ENCODE measurements at regions not wholly inside any gene's neighbourhood (a gene's known extent, or its start where the extent isn't known, plus 50 kb on each side); places are given as distances from the start of the nearest gene placed in this dataset.

- Histone ChIP-seq H4K20me1 (replicated peaks; ENCODE audit: control insufficient read depth, extremely low read depth, insufficient read depth, low read length) (no peaks in the 10 kb centered on the region), H3K9me3 (replicated peaks; ENCODE audit: control insufficient read depth, insufficient read depth, low read length) (no peaks in the 10 kb centered on the region), H3K36me3 (ENCODE audit: control insufficient read depth in 2 of 2, extremely low read depth in 1 of 2, insufficient read depth in 2 of 2, low read length in 2 of 2) (no peaks in the 10 kb centered on the region), H3K9me1 (replicated peaks; ENCODE audit: control insufficient read depth, extremely low read depth, insufficient read depth, low read length) (no peaks in the 10 kb centered on the region), H3K79me2 (ENCODE audit: control insufficient read depth, insufficient read depth, low read length) (no peaks in the 10 kb centered on the region), H3K4me1 (ENCODE audit: control insufficient read depth, extremely low read depth, insufficient read depth, low read length) (no peaks in the 10 kb centered on the region), H3K27me3 (ENCODE audit: control insufficient read depth in 2 of 2, insufficient read depth in 2 of 2, low read length in 2 of 2) (peaks cover 2 to 5% of the 10 kb centered on the region in 2 experiments), H2AFZ (ENCODE audit: low read depth, low read length) (no peak overlapping the region), H3K9ac (replicated peaks; ENCODE audit: extremely low read depth, insufficient read depth, low read length) (no peak overlapping the region), H3K4me3 (replicated peaks in 1 of 3; ENCODE audit: insufficient read depth in 1 of 3, low read depth in 1 of 3, low read length in 3 of 3) (no peak overlapping the region), H3K4me2 (ENCODE audit: insufficient read depth, low read length) (no peak overlapping the region), H3K27ac (ENCODE audit: insufficient read depth, low read depth, low read length) (no peak overlapping the region)
- no peak for DNase-seq (ENCODE audit: low read depth, low spot score)
- intact Hi-C loops (cut with micrococcal nuclease), result no loop called here
- no peak for FAIRE-seq
- dilution Hi-C loops (cut with MboI; ENCODE audit: extremely low pct_ligation_motif_present, low sequenced_read_pairs), result no loop called here
- TF ChIP-seq POLR2AphosphoS5 (IDR thresholded peaks at IDR 0.05; ENCODE audit: insufficient read depth, low read depth, low read length), result no peak
- TF ChIP-seq GATA2 (IDR thresholded peaks at IDR 0.05; ENCODE audit: insufficient read depth, insufficient read length, low read depth, low read length), result no peak
- TF ChIP-seq CTCF (IDR thresholded peaks at IDR 0.05; ENCODE audit: extremely low read depth in 1 of 2, insufficient read depth in 1 of 2, low read depth in 1 of 2, low read length in 2 of 2), result no peak
- TF ChIP-seq EZH2 (IDR thresholded peaks at IDR 0.05; ENCODE audit: borderline replicate concordance, low read depth, low read length, severe bottlenecking), result no peak
- no peak for TF ChIP-seq MYC (IDR thresholded peaks at IDR 0.05; ENCODE audit: low read depth, low read length)
- TF ChIP-seq POLR2A (IDR thresholded peaks at IDR 0.05; ENCODE audit: low read depth, low read length), result no peak
- TF ChIP-seq JUN (IDR thresholded peaks at IDR 0.05; ENCODE audit: borderline replicate concordance, insufficient read depth, insufficient read length, low read depth), result no peak
- no peak for TF ChIP-seq MAX (IDR thresholded peaks at IDR 0.05; ENCODE audit: insufficient read depth, insufficient read length)
- TF ChIP-seq FOS (IDR thresholded peaks at IDR 0.05; ENCODE audit: borderline replicate concordance, insufficient read depth, low read length), result no peak
- BruUV-seq (replicated peaks), result no TSS peak
- ChIA-PET POLR2A (interaction anchor here (0.5 kb wide), 1 partner anchor 742 kb away, joined by 3 read pairs; no protein-coding TSS in a partner anchor), CTCF (interaction anchor here (2.7 kb wide), 1 partner anchor 549 kb away, joined by 14 read pairs; no protein-coding TSS in a partner anchor)
These were observed 52.5 kb upstream of the RPL34 start for GRCh38 chr4:108567831-108568230.

Measured in endothelial cell of umbilical vein (primary cell).